ENCODE measurements at regions not wholly inside any gene's neighbourhood (a gene's known extent, or its start where the extent isn't known, plus 50 kb on each side); places are given as distances from the start of the nearest gene placed in this dataset.

- no peak overlapping the region for H3K4me3 Mint-ChIP-seq (ENCODE audit: unreplicated experiment)
- peaks cover 9% of the 10 kb centered on the region for H3K4me1 Mint-ChIP-seq (ENCODE audit: low read depth, unreplicated experiment)
- H3K27ac Mint-ChIP-seq (ENCODE audit: unreplicated experiment): no peak overlapping the region
- H3K9me3 Mint-ChIP-seq (ENCODE audit: unreplicated experiment): no peaks in the 10 kb centered on the region
- DNase-seq: no peak
- no peak for TF ChIP-seq CTCF (IDR thresholded peaks at IDR 0.05; ENCODE audit: partially characterized antibody, unreplicated experiment)
- H3K27me3 Mint-ChIP-seq (ENCODE audit: unreplicated experiment): peaks cover 2% of the 10 kb centered on the region
- H3K36me3 Mint-ChIP-seq (ENCODE audit: unreplicated experiment): no peaks in the 10 kb centered on the region
Observed at GRCh38 chr18:10269261-10269660, 185.2 kb upstream of the APCDD1 start.

GRCh38 chr18:10270151-10270571, 184.3 kb upstream of the APCDD1 start:
- no peaks in the 10 kb centered on the region for H3K36me3 Mint-ChIP-seq (ENCODE audit: unreplicated experiment)
- H3K4me1 Mint-ChIP-seq (ENCODE audit: low read depth, unreplicated experiment): peaks cover 9% of the 10 kb centered on the region
- H3K27ac Mint-ChIP-seq (ENCODE audit: unreplicated experiment): no peak overlapping the region
- H3K4me3 Mint-ChIP-seq (ENCODE audit: unreplicated experiment): no peak overlapping the region
- DNase-seq: no peak
- no peak for TF ChIP-seq CTCF (IDR thresholded peaks at IDR 0.05; ENCODE audit: partially characterized antibody, unreplicated experiment)
- peaks cover 2% of the 10 kb centered on the region for H3K9me3 Mint-ChIP-seq (ENCODE audit: unreplicated experiment)
- H3K27me3 Mint-ChIP-seq (ENCODE audit: unreplicated experiment): peaks cover 2% of the 10 kb centered on the region

GRCh38 chr18:10271481-10271880, 183.0 kb upstream of the APCDD1 start:
- H3K4me1 Mint-ChIP-seq (ENCODE audit: low read depth, unreplicated experiment): peaks cover 6% of the 10 kb centered on the region
- TF ChIP-seq CTCF (IDR thresholded peaks at IDR 0.05; ENCODE audit: partially characterized antibody, unreplicated experiment): no peak
- H3K9me3 Mint-ChIP-seq (ENCODE audit: unreplicated experiment): peaks cover 2% of the 10 kb centered on the region
- peaks cover 2% of the 10 kb centered on the region for H3K27me3 Mint-ChIP-seq (ENCODE audit: unreplicated experiment)
- no peak overlapping the region for H3K27ac Mint-ChIP-seq (ENCODE audit: unreplicated experiment)
- no peak for DNase-seq
- H3K36me3 Mint-ChIP-seq (ENCODE audit: unreplicated experiment): no peaks in the 10 kb centered on the region
- H3K4me3 Mint-ChIP-seq (ENCODE audit: unreplicated experiment): no peak overlapping the region

- no peak for DNase-seq
- Mint-ChIP-seq H3K4me1 (ENCODE audit: low read depth, unreplicated experiment) (peaks cover 8% of the 10 kb centered on the region), H3K9me3 (ENCODE audit: unreplicated experiment) (peaks cover 2% of the 10 kb centered on the region), H3K27me3 (ENCODE audit: unreplicated experiment) (peaks cover 2% of the 10 kb centered on the region), H3K36me3 (ENCODE audit: unreplicated experiment) (no peaks in the 10 kb centered on the region), H3K4me3 (ENCODE audit: unreplicated experiment) (no peak overlapping the region), H3K27ac (ENCODE audit: unreplicated experiment) (no peak overlapping the region)
- no peak for TF ChIP-seq CTCF (IDR thresholded peaks at IDR 0.05; ENCODE audit: partially characterized antibody, unreplicated experiment)
Observed at GRCh38 chr18:10274301-10274700, 180.1 kb upstream of the APCDD1 start.

GRCh38 chr18:10275486-10275885, 178.9 kb upstream of the APCDD1 start:
- Mint-ChIP-seq H3K27me3 (ENCODE audit: unreplicated experiment) (no peaks in the 10 kb centered on the region), H3K36me3 (ENCODE audit: unreplicated experiment) (no peaks in the 10 kb centered on the region), H3K27ac (ENCODE audit: unreplicated experiment) (no peak overlapping the region), H3K4me3 (ENCODE audit: unreplicated experiment) (no peak overlapping the region), H3K4me1 (ENCODE audit: low read depth, unreplicated experiment) (peaks cover 12% of the 10 kb centered on the region), H3K9me3 (ENCODE audit: unreplicated experiment) (peaks cover 2% of the 10 kb centered on the region)
- TF ChIP-seq CTCF (IDR thresholded peaks at IDR 0.05; ENCODE audit: partially characterized antibody, unreplicated experiment): no peak
- no peak for DNase-seq

All from glutamatergic neuron (in vitro differentiated cells).